Skeletal muscle satellite cell (primary cell): ENCODE measurements at regions not wholly inside any gene's neighbourhood (a gene's known extent, or its start where the extent isn't known, plus 50 kb on each side); places are given as distances from the start of the nearest gene placed in this dataset.
"Not testable (repeated sequence)": the region's sequence is repeated elsewhere in the genome, so short reads cannot be mapped to it uniquely, and the experiment has no call there.

Source experiments
- H3K27me3 ChIP-seq: 2 replicates; pipeline ENCODE4 v1.7.0; 2013; ENCODE audit warnings: low read length; ENCODE audit not compliant: control insufficient read depth, insufficient read depth
- H3K36me3 ChIP-seq: 2 replicates; pipeline ENCODE4 v1.7.0; 2013; ENCODE audit warnings: mild to moderate bottlenecking, control low read depth, low read length; ENCODE audit not compliant: insufficient read depth
- H3K4me1 ChIP-seq: 2 replicates; pipeline ENCODE4 v1.7.0; 2013; ENCODE audit warnings: low read length; ENCODE audit not compliant: control insufficient read depth, insufficient read depth
- H3K4me2 ChIP-seq: 2 replicates; pipeline ENCODE4 v1.7.0; 2013; ENCODE audit warnings: mild to moderate bottlenecking, low read length
- H3K4me3 ChIP-seq: 2 replicates; pipeline ENCODE4 v1.7.0; 2013; ENCODE audit warnings: low read length
- H3K9ac ChIP-seq: 2 replicates; pipeline ENCODE4 v1.7.0; 2013; ENCODE audit warnings: mild to moderate bottlenecking, low read depth, low read length, moderate library complexity
- H3K9me3 ChIP-seq: replicated peaks from 2 replicates; pipeline ENCODE4 v1.7.0; 2013; ENCODE audit warnings: mild to moderate bottlenecking, control low read depth, low read length

- H3K4me3 ChIP-seq = no peak overlapping the region
- H3K9me3 ChIP-seq = no peaks in the 10 kb centered on the region
- no peaks in the 10 kb centered on the region for H3K4me1 ChIP-seq
- no peak overlapping the region for H3K9ac ChIP-seq
- H3K27me3 ChIP-seq = no peaks in the 10 kb centered on the region
- H3K36me3 ChIP-seq = no peaks in the 10 kb centered on the region
- H3K4me2 ChIP-seq = no peak overlapping the region
Observed at GRCh38 chr13:90830782-90831181, 516.7 kb upstream of the MIR17HG start.

- no peak overlapping the region for H3K4me3 ChIP-seq
- H3K9ac ChIP-seq = no peak overlapping the region
- no peaks in the 10 kb centered on the region for H3K9me3 ChIP-seq
- H3K4me1 ChIP-seq = no peaks in the 10 kb centered on the region
- H3K36me3 ChIP-seq = no peaks in the 10 kb centered on the region
- H3K4me2 ChIP-seq = no peak overlapping the region
- H3K27me3 ChIP-seq = no peaks in the 10 kb centered on the region
Observed at GRCh38 chr13:90833951-90834350, 513.5 kb upstream of the MIR17HG start.

- H3K27me3 ChIP-seq = no peaks in the 10 kb centered on the region
- H3K4me2 ChIP-seq = no peak overlapping the region
- H3K4me3 ChIP-seq = no peak overlapping the region
- no peaks in the 10 kb centered on the region for H3K9me3 ChIP-seq
- H3K9ac ChIP-seq = no peak overlapping the region
- no peaks in the 10 kb centered on the region for H3K4me1 ChIP-seq
- no peaks in the 10 kb centered on the region for H3K36me3 ChIP-seq
Observed at GRCh38 chr13:90834700-90835099, 512.8 kb upstream of the MIR17HG start.

GRCh38 chr13:90835826-90836225 lies 511.7 kb upstream of the MIR17HG start:
- Histone ChIP-seq H3K36me3 (no peaks in the 10 kb centered on the region), H3K4me1 (no peaks in the 10 kb centered on the region), H3K4me2 (no peak overlapping the region), H3K27me3 (no peaks in the 10 kb centered on the region), H3K4me3 (no peak overlapping the region), H3K9me3 (no peaks in the 10 kb centered on the region), H3K9ac (no peak overlapping the region)

GRCh38 chr13:90838317-90838960 lies 509.0 kb upstream of the MIR17HG start:
- Histone ChIP-seq H3K9me3 (no peaks in the 10 kb centered on the region), H3K9ac (no peak overlapping the region), H3K36me3 (no peaks in the 10 kb centered on the region), H3K4me1 (no peaks in the 10 kb centered on the region), H3K4me3 (no peak overlapping the region), H3K4me2 (no peak overlapping the region), H3K27me3 (no peaks in the 10 kb centered on the region)

GRCh38 chr13:90839061-90839460 lies 508.4 kb upstream of the MIR17HG start:
- no peak overlapping the region for H3K9ac ChIP-seq
- H3K4me2 ChIP-seq = no peak overlapping the region
- H3K4me1 ChIP-seq = no peaks in the 10 kb centered on the region
- no peaks in the 10 kb centered on the region for H3K36me3 ChIP-seq
- no peaks in the 10 kb centered on the region for H3K27me3 ChIP-seq
- no peak overlapping the region for H3K4me3 ChIP-seq
- no peaks in the 10 kb centered on the region for H3K9me3 ChIP-seq

- Histone ChIP-seq H3K9ac (no peak overlapping the region), H3K36me3 (no peaks in the 10 kb centered on the region), H3K4me2 (no peak overlapping the region), H3K27me3 (no peaks in the 10 kb centered on the region), H3K4me3 (no peak overlapping the region), H3K9me3 (no peaks in the 10 kb centered on the region), H3K4me1 (no peaks in the 10 kb centered on the region)
Observed at GRCh38 chr13:90846936-90847335, 500.6 kb upstream of the MIR17HG start.

- H3K4me3 ChIP-seq, H3K36me3 ChIP-seq, H3K4me1 ChIP-seq, H3K9ac ChIP-seq, H3K9me3 ChIP-seq, H3K4me2 ChIP-seq, H3K27me3 ChIP-seq: not testable (repeated sequence)
Observed at GRCh38 chr13:90853666-90854065, 493.8 kb upstream of the MIR17HG start.

- Histone ChIP-seq H3K4me2 (no peak overlapping the region), H3K4me3 (no peak overlapping the region), H3K9ac (no peak overlapping the region), H3K4me1 (no peaks in the 10 kb centered on the region), H3K9me3 (no peaks in the 10 kb centered on the region), H3K36me3 (no peaks in the 10 kb centered on the region), H3K27me3 (no peaks in the 10 kb centered on the region)
Observed at GRCh38 chr13:90857921-90858320, 489.6 kb upstream of the MIR17HG start.

GRCh38 chr13:90866006-90866405 lies 481.5 kb upstream of the MIR17HG start:
- Histone ChIP-seq H3K27me3 (no peaks in the 10 kb centered on the region), H3K36me3 (no peaks in the 10 kb centered on the region), H3K4me2 (no peak overlapping the region), H3K4me1 (no peaks in the 10 kb centered on the region), H3K9me3 (no peaks in the 10 kb centered on the region), H3K4me3 (no peak overlapping the region), H3K9ac (no peak overlapping the region)

GRCh38 chr13:90867336-90867683 lies 480.2 kb upstream of the MIR17HG start:
- no peaks in the 10 kb centered on the region for H3K9me3 ChIP-seq
- no peak overlapping the region for H3K9ac ChIP-seq
- H3K4me1 ChIP-seq = no peaks in the 10 kb centered on the region

GRCh38 chr13:90868321-90868920 lies 479.1 kb upstream of the MIR17HG start:
- H3K9me3 ChIP-seq = no peaks in the 10 kb centered on the region
- no peaks in the 10 kb centered on the region for H3K27me3 ChIP-seq

More at GRCh38 chr13:90867336-90867683, 480.2 kb upstream of the MIR17HG start:
- Histone ChIP-seq H3K4me3 (no peak overlapping the region), H3K36me3 (no peaks in the 10 kb centered on the region), H3K4me2 (no peak overlapping the region), H3K27me3 (no peaks in the 10 kb centered on the region)

More at GRCh38 chr13:90868321-90868920, 479.1 kb upstream of the MIR17HG start:
- H3K4me3 ChIP-seq = no peak overlapping the region
- H3K4me2 ChIP-seq = no peak overlapping the region
- H3K36me3 ChIP-seq = no peaks in the 10 kb centered on the region
- no peak overlapping the region for H3K9ac ChIP-seq
- no peaks in the 10 kb centered on the region for H3K4me1 ChIP-seq
